GM12878 (cell line): ENCODE measurements at regions not wholly inside any gene's neighbourhood (a gene's known extent, or its start where the extent isn't known, plus 50 kb on each side); places are given as distances from the start of the nearest gene placed in this dataset.
"Not testable (repeated sequence)": the region's sequence is repeated elsewhere in the genome, so short reads cannot be mapped to it uniquely, and the experiment has no call there.

ENCODE experiments used
- ATF2 ChIP-seq: IDR thresholded peaks from 2 replicates; pipeline ENCODE4 v1.6.1; 2012; ENCODE audit warnings: low read length, inconsistent platforms
- BRCA1 ChIP-seq: IDR thresholded peaks from 2 replicates; pipeline ENCODE4 v1.6.1; 2011; ENCODE audit warnings: low read depth, low read length, improper control_type of control experiment
- CEBPB ChIP-seq, 2 experiments: fragments of 150-350 bp in 1 of 2; IDR thresholded peaks; 2 replicates each; pipeline ENCODE4 v1.6.1; 2012 to 2014; ENCODE audit warnings: low read depth in 2 of 2, low read length in 2 of 2, borderline replicate concordance in 1 of 2, inconsistent platforms in 1 of 2
- CREB1 ChIP-seq: IDR thresholded peaks from 2 replicates; pipeline ENCODE4 v1.6.1; 2012; ENCODE audit warnings: low read depth, mild to moderate bottlenecking, inconsistent platforms
- CTCF ChIP-seq, 3 experiments: IDR thresholded peaks in 2 of 3; conservative IDR thresholded peaks in 1 of 3; 2 replicates each; pipeline ENCODE4 v1.5.1; 2011; ENCODE audit warnings: low read depth in 3 of 3, low read length in 3 of 3, mild to moderate bottlenecking in 3 of 3, control low read depth in 2 of 3, moderate library complexity in 2 of 3, inconsistent platforms in 1 of 3, mixed read lengths in 1 of 3; ENCODE audit not compliant: control insufficient read depth in 2 of 3, insufficient read depth in 1 of 3; ENCODE audit errors: extremely low read depth in 1 of 3
- ELK1 ChIP-seq: IDR thresholded peaks from 2 replicates; pipeline ENCODE4 v1.6.1; 2012; ENCODE audit warnings: low read depth, low read length, improper control_type of control experiment
- MAX ChIP-seq: IDR thresholded peaks from 2 replicates; pipeline ENCODE4 v1.6.1; 2012; ENCODE audit warnings: low read depth, low read length, improper control_type of control experiment
- PML ChIP-seq: IDR thresholded peaks from 2 replicates; pipeline ENCODE4 v1.6.1; 2012; ENCODE audit warnings: low read length, inconsistent platforms

GRCh38 chr11:89616161-89616560 is 93.9 kb upstream of the TRIM77 start:
- not testable (repeated sequence) for TF ChIP-seq CEBPB (IDR thresholded peaks at IDR 0.05; ENCODE audit: borderline replicate concordance in 1 of 2, low read depth in 2 of 2, low read length in 2 of 2); CREB1; MAX; PML; ELK1; ATF2; BRCA1; CTCF (IDR thresholded peaks at IDR 0.05 in 2 of 3, conservative IDR thresholded peaks at IDR 0.05 in 1 of 3; ENCODE audit: control insufficient read depth in 2 of 3, extremely low read depth in 1 of 3, insufficient read depth in 1 of 3, low read depth in 3 of 3, low read length in 3 of 3)
